KMS-11 (cell line): ENCODE measurements at regions not wholly inside any gene's neighbourhood (a gene's known extent, or its start where the extent isn't known, plus 50 kb on each side); places are given as distances from the start of the nearest gene placed in this dataset.

Source experiments
- H2AFZ ChIP-seq: fragments of 200-600 bp; sonication (generic); 2 replicates; pipeline ENCODE4 v1.6.1; 2016; ENCODE audit warnings: antibody characterized with exemption, mixed run types, low read depth
- H3K27ac ChIP-seq: fragments of 200-600 bp; sonication (generic); 2 replicates; pipeline ENCODE4 v1.6.1; 2016; ENCODE audit warnings: mild to moderate bottlenecking, mixed run types
- H3K27me3 ChIP-seq: fragments of 200-600 bp; sonication (generic); 2 replicates; pipeline ENCODE4 v1.6.1; 2017; ENCODE audit warnings: mild to moderate bottlenecking, low read depth, mixed run types, moderate library complexity; ENCODE audit not compliant: insufficient read depth
- H3K36me3 ChIP-seq: fragments of 200-600 bp; sonication (generic); 2 replicates; pipeline ENCODE4 v1.6.1; 2017; ENCODE audit warnings: mild to moderate bottlenecking, mixed run types; ENCODE audit not compliant: insufficient read depth
- H3K4me1 ChIP-seq: fragments of 200-600 bp; sonication (generic); 2 replicates; pipeline ENCODE4 v1.6.1; 2016; ENCODE audit warnings: mild to moderate bottlenecking, low read depth, mixed run types; ENCODE audit not compliant: poor library complexity, severe bottlenecking
- H3K4me2 ChIP-seq: fragments of 200-600 bp; sonication (generic); 2 replicates; pipeline ENCODE4 v1.7.0; 2016; ENCODE audit warnings: mild to moderate bottlenecking, mixed run types
- H3K4me3 ChIP-seq: fragments of 200-600 bp; sonication (generic); IDR thresholded peaks from 2 replicates; pipeline ENCODE4 v1.6.1; 2017; ENCODE audit warnings: low read depth, low read length, mixed read lengths; ENCODE audit not compliant: insufficient read depth
- H3K79me2 ChIP-seq: fragments of 200-600 bp; sonication (generic); 2 replicates; pipeline ENCODE4 v1.6.1; 2016; ENCODE audit warnings: low read depth, mixed run types; ENCODE audit not compliant: insufficient read depth
- H3K9ac ChIP-seq: fragments of 200-600 bp; sonication (generic); 2 replicates; pipeline ENCODE4 v1.6.1; 2016; ENCODE audit warnings: mild to moderate bottlenecking, mixed run types
- H4K20me1 ChIP-seq: fragments of 200-600 bp; sonication (generic); 2 replicates; pipeline ENCODE4 v1.6.1; 2016; ENCODE audit warnings: mild to moderate bottlenecking, mixed run types; ENCODE audit not compliant: insufficient read depth
- CTCF ChIP-seq: fragments of 200-600 bp; sonication (generic); conservative IDR thresholded peaks from 2 replicates; pipeline ENCODE4 v1.6.1; 2017; ENCODE audit warnings: low read depth, mild to moderate bottlenecking, antibody characterized with exemption, low read length, moderate library complexity, mixed read lengths

DNA sequence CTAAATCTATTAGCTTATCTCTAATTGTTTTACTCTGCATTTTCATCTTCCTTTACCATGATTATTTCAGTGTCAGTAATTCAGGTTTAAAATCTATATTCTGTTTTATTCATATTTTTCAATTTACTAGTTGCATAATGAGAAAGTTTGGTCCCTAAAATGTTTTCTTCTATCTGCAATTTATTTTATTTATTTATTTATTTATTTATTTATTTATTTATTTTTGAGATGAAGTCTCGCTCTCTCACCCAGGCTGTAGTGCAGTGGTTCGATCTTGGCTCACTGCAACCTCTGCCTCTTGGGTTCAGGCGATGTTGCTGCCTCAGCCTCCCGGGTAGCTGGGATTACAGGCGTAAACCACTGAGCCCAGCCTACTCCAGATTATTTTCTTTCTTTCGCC is 1597.3 kb downstream of the CDH8 start:
- Histone ChIP-seq H3K4me2 (no peak overlapping the region), H3K27ac (no peak overlapping the region), H3K36me3 (no peaks in the 10 kb centered on the region), H3K79me2 (no peaks in the 10 kb centered on the region), H3K9ac (no peak overlapping the region), H4K20me1 (no peaks in the 10 kb centered on the region), H3K4me1 (no peaks in the 10 kb centered on the region), H3K4me3 (no peak overlapping the region), H2AFZ (no peak overlapping the region), H3K27me3 (no peaks in the 10 kb centered on the region)
- no peak for TF ChIP-seq CTCF

GRCh38 chr16:60432472-60432871 is 1603.8 kb downstream of the CDH8 start:
- Histone ChIP-seq H4K20me1 (no peaks in the 10 kb centered on the region), H3K36me3 (no peaks in the 10 kb centered on the region), H3K79me2 (no peaks in the 10 kb centered on the region), H2AFZ (no peak overlapping the region), H3K4me2 (no peak overlapping the region), H3K27ac (no peak overlapping the region), H3K4me3 (no peak overlapping the region), H3K4me1 (no peaks in the 10 kb centered on the region), H3K27me3 (no peaks in the 10 kb centered on the region), H3K9ac (no peak overlapping the region)
- TF ChIP-seq CTCF = no peak

- no peak overlapping the region for H3K4me2 ChIP-seq
- no peak overlapping the region for H3K27ac ChIP-seq
- H4K20me1 ChIP-seq = no peaks in the 10 kb centered on the region
- H3K4me3 ChIP-seq = no peak overlapping the region
- no peaks in the 10 kb centered on the region for H3K27me3 ChIP-seq
- no peak for TF ChIP-seq CTCF
- H3K79me2 ChIP-seq = no peaks in the 10 kb centered on the region
- H3K9ac ChIP-seq = no peak overlapping the region
- no peaks in the 10 kb centered on the region for H3K36me3 ChIP-seq
- H2AFZ ChIP-seq = no peak overlapping the region
- no peaks in the 10 kb centered on the region for H3K4me1 ChIP-seq
Observed at GRCh38 chr16:60419859-60420258, 1616.4 kb downstream of the CDH8 start.

GRCh38 chr16:60414613-60415012 is 1621.6 kb downstream of the CDH8 start:
- H2AFZ ChIP-seq = no peak overlapping the region
- H3K27me3 ChIP-seq = no peaks in the 10 kb centered on the region
- no peaks in the 10 kb centered on the region for H3K4me1 ChIP-seq
- H3K79me2 ChIP-seq = no peaks in the 10 kb centered on the region
- no peak overlapping the region for H3K4me2 ChIP-seq
- H4K20me1 ChIP-seq = no peaks in the 10 kb centered on the region
- TF ChIP-seq CTCF = no peak
- H3K27ac ChIP-seq = no peak overlapping the region
- no peak overlapping the region for H3K4me3 ChIP-seq
- H3K36me3 ChIP-seq = no peaks in the 10 kb centered on the region
- no peak overlapping the region for H3K9ac ChIP-seq

- H3K9ac ChIP-seq = no peak overlapping the region
- H3K79me2 ChIP-seq = no peaks in the 10 kb centered on the region
- no peaks in the 10 kb centered on the region for H4K20me1 ChIP-seq
- no peaks in the 10 kb centered on the region for H3K27me3 ChIP-seq
- H2AFZ ChIP-seq = no peak overlapping the region
- TF ChIP-seq CTCF = no peak
- no peaks in the 10 kb centered on the region for H3K36me3 ChIP-seq
- H3K4me2 ChIP-seq = no peak overlapping the region
- H3K27ac ChIP-seq = no peak overlapping the region
- no peak overlapping the region for H3K4me3 ChIP-seq
- no peaks in the 10 kb centered on the region for H3K4me1 ChIP-seq
Observed at GRCh38 chr16:60413969-60414368, 1622.3 kb downstream of the CDH8 start.
